HT1080 (cell line): ENCODE measurements at regions not wholly inside any gene's neighbourhood (a gene's known extent, or its start where the extent isn't known, plus 50 kb on each side); places are given as distances from the start of the nearest gene placed in this dataset.
"Not testable (repeated sequence)": the region's sequence is repeated elsewhere in the genome, so short reads cannot be mapped to it uniquely, and the experiment has no call there.

Source experiments
- DNase-seq: peaks from one replicate; pipeline ENCODE4 v3.0.0-alpha.2; 2015; ENCODE audit warnings: low read depth

DNA sequence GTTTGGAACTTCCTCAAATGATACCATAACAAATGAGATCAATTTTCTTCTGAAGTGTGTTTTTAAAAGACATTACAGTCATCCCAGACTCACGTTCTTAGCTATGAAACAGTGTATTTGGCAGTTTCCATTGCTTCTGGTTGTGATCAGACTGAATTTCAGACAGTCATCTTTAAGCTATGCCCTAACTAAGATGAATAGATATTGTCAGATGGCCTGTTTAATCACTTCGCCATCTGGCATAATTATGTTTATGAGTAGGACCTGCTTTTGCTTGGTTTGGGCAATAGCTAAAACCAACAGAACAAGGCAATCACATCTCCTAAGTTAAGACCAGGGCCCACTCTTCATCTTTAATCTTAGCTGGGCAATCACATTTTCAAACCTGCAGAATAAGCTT lies 313.1 kb downstream of the SV2B start:
- DNase-seq = no peak

DNA sequence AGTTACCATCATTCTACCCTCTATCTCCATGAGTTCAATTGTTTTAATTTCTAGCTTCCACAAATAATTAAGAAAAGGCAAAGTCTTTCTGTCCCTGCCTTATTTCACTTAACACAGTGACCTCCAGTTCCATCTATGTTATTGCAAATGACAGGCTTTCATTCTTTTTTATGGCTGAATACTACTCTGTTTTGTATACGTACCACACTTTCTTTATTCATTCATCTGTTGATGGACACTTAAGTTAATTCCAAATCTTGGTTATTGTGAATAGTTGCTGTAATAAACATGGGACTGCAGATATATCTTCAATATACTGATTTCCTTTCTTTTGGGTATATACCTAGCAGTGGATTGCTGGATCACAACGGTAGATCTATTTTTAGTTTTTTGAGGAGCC lies 314.1 kb downstream of the SV2B start:
- DNase-seq = no peak

DNA sequence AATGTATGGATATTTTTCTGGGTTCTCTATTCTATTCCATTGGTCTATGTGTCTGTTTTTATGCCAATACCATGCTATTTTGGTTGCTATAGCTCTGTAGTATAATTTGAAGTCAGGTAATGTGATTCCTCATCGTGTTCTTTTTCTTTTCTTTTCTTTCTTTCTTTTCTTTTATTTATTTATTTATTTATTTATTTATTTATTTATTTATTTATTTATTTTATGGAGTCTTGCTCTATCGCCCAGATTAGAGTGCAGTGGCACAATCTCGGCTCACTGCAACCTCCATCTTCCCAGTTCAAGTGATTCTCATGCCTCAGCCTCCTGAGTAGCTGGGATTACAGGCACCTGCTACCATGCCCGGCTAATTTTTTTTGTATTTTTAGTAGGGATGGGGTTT lies 315.2 kb downstream of the SV2B start:
- DNase-seq = not testable (repeated sequence)

- no peak for DNase-seq
Measured at GRCh38 chr15:91420689-91421088, 320.6 kb downstream of the SV2B start.

GRCh38 chr15:91422797-91423196 lies 322.7 kb downstream of the SV2B start:
- no peak for DNase-seq

DNA sequence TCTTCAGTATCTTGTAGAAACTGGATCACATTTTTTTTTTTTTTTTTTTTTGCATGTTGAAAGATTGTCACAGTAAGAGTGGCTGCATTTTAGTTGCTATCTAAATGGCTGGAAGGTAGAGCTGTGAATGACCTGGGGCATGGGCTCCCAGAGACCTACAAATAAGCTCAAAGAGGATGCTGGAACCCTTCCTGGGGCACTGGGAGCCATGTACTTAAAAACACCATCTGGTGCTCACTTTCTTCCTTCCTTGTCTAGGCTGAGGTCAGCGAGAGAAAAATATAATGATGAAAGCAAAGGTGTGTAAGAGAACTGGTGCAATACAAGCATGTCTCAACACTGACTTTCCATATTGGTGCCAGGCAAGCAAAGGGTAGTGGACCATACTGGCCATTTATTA lies 323.9 kb downstream of the SV2B start:
- DNase-seq = no peak

DNA sequence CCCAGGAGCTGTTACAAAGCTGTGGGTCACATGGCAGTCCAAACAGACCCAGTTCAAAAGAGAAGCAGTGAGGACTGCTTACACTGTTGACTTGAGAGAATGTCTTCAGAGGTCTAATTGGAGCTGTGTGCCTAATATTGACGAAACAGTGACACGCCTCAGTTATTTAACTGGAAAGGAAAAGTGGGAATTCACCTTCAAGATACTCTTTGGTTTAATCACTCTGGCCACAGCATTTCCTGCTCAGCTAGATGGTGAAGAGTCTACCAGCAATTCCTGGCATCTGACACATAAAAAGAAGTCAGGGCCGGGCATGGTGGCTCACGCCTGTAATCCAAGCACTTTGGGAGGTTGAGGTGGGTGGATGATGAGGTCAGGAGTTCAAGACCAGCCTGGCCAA lies 326.4 kb downstream of the SV2B start:
- DNase-seq = peak; percentile 58

DNA sequence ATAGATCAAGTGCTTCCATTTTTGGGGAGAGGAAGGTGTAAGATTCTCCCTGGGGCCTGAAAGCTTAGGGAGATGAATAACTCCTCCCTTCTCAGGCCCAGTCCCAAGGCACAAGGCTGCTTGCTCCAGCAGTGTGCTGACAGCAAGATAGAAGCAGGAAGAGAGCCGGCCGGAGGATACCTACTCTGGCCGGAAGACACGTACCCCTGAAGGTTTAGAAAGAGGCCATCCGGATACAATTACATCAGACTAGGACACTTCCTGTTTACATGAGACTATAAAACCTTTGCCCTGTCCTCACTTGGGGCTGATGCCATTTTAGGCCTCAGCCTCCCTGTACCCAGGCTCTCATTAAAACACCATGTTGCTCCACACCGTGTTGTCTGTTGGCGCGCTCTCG lies 329.9 kb downstream of the SV2B start:
- DNase-seq = no peak

DNA sequence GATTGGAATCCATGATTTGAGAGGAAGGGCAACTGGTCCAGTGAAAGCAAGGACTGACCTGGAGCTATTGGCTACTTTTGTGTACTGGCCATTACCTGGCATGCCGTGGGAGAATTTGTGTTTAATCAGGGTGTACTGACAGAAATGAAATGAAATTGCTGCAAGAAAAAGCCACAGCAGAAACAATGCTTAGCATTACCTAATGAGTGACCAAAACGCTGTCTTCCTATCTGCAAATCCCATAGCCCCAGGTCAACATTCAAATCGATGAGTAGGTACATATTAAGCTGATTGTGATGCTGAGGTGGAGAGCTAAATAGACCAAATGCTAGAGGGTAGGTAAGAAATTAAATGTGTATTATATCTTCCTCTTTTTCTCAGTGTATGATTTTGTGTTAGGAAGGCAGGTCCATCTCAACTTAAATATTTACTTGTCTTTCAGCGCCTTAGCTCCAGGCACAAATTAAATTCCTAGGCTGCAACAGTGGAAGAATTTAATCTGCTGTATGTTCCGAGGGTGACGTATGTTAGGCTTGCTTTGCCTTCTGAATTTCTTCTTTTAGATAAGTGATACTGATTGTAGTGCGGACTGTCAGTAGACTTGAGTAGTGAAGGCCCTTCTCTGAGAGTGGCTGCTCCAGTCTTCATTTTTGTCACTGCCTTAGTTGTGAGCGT lies 331.1 kb downstream of the SV2B start:
- no peak for DNase-seq

DNA sequence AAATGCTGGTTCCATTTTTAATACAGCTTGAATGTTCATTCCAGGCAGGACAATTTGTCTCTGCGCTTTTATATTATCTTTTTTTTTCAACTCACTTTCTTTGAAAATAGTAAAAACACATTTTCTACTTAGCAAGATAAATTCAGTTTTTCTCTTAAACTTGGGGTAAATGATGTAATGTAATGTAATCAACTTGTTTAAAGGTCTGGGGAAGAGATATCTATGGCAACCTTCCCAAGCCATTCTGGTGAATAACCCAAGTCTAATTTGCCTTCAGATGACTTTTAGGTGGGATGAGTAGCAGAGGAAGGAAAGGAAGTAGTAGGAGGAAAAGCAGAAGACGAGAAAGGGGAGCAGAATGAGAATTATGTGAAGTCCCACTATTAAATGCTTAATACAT lies 335.1 kb downstream of the SV2B start:
- DNase-seq = no peak

DNA sequence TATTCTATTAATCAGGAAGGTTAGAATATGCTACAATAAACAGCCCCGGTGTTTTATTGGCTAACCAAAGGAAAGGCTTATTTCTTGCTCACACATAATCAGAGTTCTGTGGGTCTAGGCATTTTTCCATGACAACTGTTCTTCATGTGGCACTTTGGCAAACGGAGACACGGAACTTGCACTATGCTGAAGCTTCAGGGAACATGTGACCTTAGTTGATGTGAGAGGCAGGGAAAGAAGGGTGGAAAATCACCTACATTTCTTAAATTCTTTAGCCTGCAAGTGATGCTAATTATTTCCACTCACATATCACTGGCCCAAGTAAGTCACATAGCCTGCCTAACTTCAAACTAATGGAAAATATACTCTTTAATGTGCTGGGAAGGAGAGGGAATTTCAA lies 344.6 kb downstream of the SV2B start:
- no peak for DNase-seq

DNA sequence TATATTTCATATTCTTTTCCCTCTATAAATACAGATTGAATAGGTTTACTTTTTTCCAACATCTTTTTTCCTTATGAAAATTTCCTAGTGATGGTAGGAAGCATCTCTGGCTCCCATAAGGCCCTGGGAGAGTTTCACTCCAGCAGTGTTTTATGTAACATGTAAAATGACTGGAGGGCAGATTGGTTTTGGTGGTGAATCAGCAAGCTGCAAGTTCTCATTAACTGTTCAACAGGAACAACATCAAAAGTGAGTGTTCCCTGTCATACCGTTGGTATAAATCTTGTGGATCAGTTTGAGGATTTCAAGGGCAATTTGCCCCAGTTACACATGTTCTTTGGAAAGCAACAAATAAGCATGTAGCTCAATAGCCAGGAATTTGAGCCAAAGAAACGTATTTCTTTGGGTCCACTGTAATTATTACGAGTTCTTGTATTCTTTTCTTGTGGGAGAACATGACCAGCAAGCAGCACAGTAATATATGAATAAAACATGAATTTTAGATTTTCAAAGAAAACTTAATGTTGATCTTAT lies 345.7 kb downstream of the SV2B start:
- no peak for DNase-seq

GRCh38 chr15:91447991-91448644 lies 348.1 kb downstream of the SV2B start:
- no peak for DNase-seq

- DNase-seq = not testable (repeated sequence)
Measured at GRCh38 chr15:91453376-91453775, 353.3 kb downstream of the SV2B start.

DNA sequence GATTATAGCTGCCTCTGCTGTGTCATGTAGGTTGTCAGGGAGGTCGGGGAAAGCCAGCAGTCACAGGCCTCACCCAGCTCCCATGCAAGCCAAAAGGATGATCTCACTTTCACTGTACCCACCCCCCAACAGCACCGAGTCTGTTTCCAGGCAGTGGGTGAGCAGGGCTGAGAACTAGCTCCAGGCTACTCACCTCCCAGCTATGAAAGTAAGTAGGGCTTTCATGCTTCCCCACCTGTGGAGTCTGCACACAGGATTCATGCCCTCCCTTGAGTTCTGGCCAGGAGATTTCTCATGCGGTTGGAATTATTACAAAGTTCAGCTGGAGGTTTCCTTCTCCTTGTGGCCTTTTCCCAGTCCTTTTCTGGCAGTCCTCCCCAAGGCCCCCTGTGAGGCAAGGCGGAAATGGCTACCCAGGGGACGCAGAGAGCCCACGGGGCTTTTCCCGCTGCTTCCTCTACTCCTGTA lies 356.2 kb downstream of the SV2B start:
- DNase-seq = peak; percentile 98

DNA sequence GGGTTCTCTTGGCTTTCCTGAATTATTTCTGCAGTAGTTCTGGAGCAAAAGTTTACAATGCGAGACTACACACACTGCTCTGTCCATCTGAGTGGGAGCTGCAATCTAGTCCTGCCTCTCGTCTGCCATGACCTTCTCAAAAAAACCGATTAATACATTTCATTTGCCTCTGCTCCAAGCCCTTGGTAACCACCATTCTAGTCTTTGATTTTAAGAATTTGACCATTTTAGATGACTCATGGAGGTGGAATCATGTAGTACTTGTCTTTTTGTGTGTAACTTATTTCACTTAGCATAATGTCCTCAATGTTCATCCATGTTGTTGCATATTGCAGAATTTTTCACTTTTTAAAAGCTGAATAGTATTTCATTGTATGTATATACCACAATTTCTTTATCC lies 356.9 kb downstream of the SV2B start:
- DNase-seq = no peak

DNA sequence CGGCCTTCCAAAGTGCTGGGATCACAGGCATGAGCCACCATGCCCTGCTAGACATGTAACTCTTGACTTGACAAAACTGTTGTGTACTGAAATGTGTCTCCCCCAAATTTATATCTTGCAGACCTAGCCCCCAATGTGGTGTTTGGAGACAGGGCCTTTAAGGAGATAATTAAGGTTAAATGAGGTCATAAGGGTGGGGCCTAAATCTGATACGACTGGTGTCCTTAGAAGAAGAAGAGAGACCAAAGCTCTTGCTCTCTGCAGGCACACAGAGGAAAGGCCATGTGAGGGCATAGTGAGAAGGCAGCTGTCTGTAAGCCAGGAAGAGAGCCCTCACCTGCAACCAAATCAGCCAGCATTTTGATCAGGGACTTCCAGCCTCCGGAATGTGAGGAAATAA lies 361.3 kb downstream of the SV2B start:
- no peak for DNase-seq

GRCh38 chr15:91465086-91465485 lies 365.0 kb downstream of the SV2B start:
- no peak for DNase-seq

DNA sequence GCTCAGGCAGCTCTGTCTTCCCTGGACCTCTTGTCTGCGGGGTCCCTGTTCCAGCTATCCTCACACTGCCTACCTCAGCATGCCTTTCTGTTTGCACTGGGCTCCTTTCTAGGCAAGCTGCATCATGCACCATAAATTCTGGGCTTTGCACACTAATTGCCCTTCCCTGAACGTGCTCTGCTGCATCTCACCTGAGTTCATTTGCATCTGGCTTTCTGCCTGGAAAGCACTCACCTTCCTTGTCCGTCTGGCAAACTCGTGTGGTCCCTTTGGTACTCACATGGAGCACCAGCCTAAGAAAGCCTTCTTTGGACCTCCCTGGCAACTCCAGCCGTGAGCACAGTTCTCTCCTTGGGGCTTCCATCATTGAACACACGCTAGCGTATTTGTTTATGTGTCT lies 365.6 kb downstream of the SV2B start:
- no peak for DNase-seq

DNA sequence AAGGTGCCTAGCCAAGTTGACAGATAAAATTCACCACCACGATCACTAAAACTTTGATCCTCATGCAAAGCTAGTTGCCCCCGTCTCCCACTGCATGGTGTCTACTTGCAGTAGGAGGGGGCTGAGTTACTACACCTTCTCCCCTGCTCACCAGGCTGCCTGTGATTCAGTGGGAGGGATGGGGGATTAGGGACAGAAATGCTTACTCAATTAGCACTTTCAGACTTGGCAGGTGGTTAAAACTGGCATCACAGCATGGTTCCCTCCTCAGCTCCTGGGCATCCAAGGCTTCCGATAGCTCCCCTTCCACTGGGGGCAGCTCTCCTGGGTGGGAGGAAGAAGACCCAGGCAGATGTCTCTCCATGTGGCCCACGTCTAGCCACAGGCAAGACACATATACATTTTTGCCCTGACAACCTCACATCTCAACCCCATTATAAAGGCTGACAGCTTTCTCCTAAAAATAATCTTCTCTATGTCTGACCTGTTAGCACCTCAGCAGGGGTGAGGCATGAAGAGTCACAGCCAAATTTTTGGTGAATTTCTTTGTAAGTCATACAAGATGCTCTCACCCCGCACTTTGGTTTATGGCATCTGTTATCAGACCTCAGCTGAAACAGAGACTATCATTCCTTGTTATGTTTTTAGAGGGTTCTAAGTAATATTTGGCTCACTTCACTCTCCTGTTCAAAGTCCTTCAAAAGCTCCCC lies 369.0 kb downstream of the SV2B start:
- DNase-seq = no peak

DNA sequence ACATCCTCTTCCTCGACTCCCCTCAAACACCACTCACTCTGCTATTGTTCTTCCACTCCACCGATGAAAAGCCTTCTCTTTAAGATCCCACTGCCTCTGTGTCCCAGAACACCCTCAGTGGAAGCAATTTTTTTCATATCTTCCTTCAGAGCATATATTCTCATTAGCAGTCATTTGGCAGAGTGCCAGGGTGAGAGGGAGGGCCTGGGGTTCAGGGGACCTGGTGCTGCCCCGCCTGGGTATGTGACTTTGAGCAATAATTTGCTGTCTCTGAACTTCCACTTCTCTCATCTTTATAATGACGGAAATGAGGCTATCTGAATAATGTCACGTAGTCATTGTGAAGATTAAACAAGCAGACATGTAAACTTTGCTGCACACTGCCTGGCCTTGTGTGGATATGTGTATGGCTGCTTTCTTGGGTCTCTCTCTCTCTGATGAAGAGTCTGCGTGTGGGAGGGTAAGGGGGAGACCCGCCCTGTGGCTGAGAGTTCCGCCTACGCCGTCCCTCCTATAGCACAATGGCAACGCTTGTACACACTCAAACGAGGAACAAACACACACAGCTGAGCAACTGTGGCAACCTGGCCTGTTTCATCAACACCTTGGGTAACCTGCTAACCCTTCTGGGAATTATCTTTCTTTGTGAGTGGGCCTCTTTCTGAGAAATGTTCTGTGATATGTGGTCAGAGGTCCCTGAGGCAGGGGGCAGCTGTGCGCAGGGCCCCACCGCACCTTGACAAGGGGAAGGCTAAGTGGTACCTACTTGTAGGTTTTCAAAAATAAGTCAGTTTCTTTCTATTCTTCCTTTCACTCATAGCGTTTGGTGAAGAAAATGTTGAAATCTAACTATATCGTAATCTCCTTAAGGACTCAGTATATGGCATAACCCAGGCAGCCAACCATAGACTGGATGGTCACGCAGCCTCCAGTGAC lies 369.8 kb downstream of the SV2B start:
- no peak for DNase-seq
